GM19238 (cell line): ENCODE measurements at regions not wholly inside any gene's neighbourhood (a gene's known extent, or its start where the extent isn't known, plus 50 kb on each side); places are given as distances from the start of the nearest gene placed in this dataset.
"Not testable (repeated sequence)": the region's sequence is repeated elsewhere in the genome, so short reads cannot be mapped to it uniquely, and the experiment has no call there.

Source experiments
- DNase-seq: peaks from one replicate; pipeline ENCODE4 v3.0.0; 2011; ENCODE audit warnings: low spot score; ENCODE audit not compliant: insufficient read length

DNA sequence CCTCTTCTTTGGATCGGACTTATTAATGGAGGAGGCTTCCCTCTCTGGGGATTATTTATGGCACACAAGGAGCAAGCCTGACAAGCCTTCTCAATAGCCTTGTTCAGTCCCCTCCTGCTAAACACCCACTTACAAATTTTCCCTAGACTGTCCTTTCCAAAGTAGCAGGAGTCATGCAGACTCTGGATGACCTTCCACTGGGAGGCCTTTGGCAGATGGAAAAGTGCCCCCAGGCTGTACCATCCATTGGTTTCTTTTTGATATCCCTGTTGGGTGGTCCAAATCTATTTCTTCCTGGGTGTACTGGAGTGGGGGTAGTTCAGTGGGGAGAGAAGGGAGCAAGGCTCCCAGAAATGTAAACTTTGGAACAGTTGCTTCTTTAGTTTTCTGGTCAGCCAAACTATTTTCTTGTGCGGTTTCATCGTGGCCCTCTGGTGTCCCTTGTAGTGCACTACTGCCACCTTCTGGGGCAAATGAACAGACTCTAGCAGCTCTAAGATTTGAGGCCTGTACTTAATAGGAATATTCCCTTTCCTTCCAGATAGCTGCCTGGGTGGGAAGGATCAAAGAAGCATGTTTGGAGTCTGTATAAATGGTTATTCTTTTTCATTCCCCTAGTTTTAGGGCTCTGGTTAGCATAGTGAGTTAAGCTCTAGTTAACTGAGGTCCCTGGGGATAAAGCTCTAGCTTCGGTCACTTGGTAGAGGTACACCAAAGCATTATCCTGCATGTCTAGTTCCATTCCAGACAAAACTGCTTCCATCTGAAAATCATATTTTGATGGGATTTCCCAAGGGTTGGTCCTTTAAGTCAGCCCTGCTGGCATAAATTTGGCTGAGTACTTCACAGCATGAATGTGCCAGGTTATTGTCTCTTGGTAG is 409.5 kb downstream of the SLC6A15 start:
- no peak for DNase-seq

DNA sequence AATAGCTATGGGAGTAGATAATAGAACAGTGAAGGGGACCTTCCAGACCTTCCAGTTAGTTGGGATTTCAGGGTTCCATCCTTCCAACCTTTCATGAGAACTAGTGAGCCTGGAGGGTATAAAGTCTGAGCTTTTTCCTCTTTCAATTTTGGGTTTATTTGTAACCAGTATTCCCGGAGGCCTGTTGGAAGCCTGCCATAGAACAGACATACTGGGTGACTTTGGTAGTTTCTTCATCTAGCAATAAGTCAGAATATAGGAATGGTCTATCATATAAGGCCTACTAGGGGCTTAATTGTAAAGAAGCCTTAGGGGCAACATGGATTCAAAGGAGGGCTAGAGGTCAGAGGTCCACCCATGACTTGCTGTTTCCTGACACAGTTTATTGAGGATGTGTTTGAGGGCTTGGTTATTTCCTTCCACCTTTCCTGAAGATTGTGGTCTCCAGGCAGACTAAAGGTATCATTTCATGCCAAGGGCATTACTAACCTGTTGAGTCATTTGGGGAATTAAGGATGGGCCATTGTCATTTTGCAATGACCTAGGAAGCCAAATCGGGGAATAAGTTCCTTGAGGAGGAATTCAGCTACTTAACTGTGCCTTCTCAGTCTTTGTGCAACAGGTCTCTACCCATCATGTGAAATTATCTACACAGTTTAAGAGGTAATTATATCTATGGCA is 410.3 kb downstream of the SLC6A15 start:
- DNase-seq = no peak

DNA sequence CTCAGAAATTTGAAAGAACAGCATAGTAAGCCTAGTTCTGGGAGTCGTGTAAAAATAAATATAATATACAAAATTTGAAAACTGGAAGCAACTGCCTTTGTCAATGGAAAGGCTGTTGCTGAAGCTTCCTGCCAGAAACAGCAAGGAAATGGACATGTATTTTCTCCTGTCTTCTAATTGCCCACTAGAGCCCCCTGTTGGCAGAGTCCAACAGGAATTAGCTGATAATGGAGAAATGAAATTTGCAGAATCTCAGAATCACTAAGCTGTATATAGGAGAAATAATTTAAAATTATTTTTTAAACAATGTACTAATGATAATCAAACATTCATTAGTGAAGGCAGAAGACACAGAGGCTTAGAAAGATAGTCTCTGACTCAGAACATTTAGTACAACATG is 414.8 kb downstream of the SLC6A15 start:
- no peak for DNase-seq

DNA sequence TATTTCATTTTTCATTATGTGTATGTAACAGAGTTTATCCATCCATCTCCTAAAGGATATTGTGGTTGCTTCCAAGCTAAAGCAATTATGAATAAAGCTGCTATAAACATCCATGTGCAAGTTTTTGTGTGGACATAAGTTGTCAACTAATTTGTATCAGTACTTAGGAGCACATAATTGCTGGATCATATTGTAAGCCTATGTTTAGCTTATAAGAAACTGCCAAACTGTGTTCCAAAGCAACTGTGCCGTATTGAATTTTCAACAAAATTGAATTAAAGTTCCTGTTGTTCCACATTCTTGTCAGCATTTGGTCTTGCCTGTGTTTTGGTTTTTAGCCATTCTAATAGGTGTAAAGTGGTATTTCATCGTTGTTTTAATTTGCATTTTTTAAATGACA is 416.9 kb downstream of the SLC6A15 start:
- DNase-seq = no peak

DNA sequence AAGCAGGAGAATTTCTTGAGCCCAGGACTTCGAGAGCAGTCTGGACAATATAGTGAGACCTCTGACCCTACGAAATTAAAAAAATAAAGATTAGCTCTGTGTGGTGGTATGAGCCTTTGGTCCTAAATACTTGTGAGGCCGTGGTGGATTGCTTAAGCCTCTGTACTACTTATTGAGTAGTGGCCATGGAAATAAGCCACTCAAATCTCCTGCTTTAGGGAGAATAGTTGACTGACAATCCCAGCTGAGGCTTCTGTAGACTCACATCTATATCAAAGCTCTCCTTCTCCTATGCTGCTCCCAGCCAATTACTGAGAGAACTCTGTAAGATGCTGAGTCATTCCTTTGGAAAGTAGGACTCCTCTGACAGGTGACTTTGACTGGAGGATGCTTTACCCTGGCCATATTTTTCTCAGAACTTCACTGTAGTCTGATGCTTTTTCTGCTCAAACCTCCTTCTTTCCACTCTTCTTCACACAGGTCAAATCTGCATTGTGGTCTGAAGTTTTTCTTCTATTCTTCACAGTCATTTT is 420.2 kb downstream of the SLC6A15 start:
- DNase-seq = no peak

DNA sequence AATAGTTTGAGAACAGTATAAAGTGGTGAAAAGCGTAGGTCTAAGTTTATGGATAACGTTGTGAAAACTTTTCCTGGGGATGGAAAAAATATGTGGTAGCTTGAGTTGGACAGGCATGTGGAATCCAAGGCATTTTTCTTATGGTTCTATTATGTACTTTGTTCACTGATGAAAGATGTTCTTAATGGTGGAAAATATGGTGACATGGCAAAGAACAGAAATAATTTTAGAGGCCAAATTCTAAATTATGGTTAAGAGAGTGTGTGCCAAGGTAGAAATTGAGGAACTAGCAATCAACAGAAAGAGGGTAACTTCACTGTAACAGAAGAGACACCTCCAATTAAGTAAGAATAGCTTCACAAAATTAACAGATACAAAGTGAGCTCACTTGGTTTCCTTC is 427.8 kb downstream of the SLC6A15 start:
- DNase-seq = no peak

DNA sequence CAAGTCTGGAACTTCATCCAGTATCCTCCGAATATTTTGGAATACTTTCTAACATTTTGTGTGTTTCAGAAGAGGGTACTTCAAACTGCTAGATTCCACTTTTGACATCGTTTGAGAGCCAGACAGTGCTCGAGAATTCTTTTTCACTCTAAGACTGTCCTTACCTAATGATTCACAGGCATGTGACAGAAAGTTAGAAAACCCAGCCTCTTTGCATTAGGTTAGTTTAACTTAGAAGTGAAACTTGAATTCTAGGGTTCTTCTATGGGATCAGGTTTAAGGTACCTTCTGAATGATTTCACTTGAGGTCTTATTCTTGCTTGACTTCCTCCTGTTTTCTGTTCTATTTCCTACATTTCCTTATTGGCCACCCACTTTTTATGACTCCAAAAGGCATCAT is 431.8 kb downstream of the SLC6A15 start:
- no peak for DNase-seq

DNA sequence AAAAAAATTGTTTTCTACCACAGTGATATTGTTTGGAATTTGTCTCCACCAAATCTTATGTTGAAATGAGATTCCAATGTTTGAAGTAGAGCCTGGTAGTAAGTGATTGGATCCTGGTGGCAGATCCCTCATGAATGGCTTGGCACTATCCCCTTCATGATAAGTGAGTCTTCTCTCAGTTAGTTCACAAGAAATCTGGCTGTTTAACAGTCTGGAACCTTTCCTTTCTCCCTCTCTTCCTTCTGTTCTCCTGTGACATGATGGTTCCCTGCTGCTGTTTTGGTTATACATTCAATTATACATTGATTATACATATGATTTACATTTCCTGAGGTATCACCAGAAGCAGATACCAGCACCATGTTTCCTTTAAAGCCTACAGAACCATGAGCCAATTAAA is 442.2 kb downstream of the SLC6A15 start:
- no peak for DNase-seq

DNA sequence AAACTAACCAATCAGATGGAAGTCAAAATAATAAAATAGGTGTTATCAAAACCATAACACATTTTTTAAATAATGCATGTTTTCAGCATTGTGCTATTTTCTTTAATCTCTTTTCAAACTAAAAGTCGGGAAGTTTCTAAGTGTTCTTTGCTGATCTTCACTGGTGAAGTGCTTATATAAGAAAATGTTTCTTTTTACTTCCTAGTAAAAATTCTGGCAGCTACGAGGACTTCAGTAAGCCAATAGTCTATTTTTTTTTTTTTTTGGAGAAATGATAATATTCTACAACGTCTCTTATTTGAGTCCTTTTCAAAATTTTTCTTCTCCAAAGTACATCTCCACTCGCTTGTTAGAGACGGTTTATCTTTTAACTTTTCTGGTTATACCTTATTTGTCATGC is 448.0 kb downstream of the SLC6A15 start:
- DNase-seq = no peak

DNA sequence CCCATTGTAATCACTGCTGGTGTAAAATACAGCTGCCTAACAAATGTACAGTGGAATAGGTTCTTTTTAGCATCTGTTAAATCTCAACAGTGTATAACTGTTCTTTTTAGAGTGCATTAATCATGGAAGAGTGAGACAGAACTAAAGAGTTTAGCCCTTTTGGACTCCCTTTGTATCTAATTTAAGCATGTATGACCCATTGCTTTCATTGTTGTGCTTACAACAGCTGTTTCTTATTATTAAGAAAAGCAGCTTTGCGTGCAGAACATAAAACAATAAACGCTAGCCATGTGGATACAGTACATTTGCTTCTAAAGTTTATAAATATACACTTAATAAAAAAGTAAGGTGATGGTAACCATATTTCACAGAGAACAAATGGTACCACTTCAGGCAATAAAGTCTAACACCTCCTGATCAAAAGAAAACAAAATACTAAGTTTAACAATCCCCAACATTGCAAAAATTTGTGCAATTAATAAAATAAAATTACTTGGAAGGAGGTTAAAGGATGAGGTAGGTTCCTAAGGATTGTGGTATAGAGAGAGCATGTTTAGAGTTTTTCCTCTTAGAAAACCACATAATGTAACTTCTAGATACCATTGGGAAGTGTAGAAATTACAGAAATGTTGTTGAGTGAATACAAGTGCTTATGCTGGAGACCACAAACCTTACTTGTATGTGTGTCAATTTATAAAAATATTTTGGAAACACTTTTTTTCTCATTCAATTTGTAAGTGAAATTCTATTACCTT is 448.7 kb downstream of the SLC6A15 start:
- no peak for DNase-seq

DNA sequence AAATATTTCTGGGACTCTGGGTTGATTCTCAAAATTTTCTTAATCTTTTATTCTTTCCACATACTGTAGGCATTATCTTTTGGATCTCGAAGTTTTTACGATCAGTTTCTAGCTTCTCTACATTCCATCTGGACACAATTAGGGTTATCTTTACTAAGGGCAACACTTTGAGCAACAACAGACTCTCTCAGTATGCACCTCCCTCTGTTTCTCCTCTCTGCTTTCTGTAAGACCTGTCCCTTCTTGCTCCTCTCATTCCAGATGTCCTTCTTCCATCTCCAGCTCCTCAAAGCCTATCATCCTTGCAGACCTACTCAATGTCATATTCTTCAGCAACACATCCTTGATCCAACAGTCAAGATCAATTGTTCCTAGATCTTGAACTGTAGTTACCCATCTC is 457.0 kb downstream of the SLC6A15 start:
- no peak for DNase-seq

DNA sequence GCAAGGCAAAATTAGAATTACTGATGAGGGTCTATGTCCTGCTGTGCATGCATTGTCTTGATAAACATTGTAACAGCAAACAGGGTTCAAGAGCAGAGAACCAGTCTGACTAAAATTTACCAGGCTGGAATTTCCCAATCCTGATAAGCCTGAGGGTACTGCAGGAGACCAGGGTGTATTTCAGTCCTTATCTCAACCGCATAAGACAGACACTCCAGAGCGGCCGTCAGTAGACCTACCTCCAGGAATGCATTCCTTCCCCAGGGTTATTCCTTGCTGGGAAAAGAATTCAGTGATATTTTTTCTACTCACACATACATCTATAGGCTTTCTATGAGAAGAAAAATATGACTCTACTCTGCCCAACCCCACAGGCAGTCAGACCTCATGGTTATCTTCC is 466.1 kb downstream of the SLC6A15 start:
- DNase-seq = not testable (repeated sequence)

DNA sequence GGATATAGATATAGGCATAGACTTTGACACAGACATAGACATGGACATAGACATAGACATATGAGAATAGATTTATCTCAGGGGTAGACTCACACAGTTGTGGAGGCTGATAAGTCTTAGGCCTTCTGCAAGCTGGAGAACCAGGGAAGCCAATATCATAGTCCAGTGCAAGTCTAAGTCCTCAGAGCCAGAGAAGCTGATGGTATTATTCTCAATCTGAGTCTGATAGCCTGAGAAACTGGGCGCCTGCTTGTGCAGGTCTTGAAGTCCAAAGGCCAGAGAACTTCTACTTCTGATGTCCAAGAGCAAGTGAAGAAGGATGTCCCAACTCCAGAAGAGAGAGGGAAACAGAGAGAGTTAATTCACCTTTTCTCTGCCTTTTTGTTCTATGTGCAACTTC is 476.5 kb downstream of the SLC6A15 start:
- no peak for DNase-seq

DNA sequence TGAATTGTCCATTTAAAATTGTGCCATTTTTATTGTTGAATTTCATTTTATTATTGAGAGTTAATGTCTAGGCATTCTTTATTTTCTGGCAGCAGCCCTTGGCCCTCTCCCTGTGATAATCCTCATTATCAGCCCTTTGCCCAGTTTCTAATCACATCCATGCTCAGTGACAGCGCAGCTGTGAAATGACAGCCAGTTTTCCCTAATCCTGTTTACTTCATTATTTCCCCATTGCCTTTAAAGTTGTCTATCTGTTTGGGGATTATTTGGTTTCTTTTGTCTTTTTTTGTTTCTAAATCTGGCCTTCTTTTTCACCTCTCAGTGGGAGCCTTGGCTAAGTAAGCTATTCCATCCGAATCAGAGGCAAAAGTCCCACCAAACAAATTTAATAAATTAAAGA is 476.9 kb downstream of the SLC6A15 start:
- DNase-seq = no peak

DNA sequence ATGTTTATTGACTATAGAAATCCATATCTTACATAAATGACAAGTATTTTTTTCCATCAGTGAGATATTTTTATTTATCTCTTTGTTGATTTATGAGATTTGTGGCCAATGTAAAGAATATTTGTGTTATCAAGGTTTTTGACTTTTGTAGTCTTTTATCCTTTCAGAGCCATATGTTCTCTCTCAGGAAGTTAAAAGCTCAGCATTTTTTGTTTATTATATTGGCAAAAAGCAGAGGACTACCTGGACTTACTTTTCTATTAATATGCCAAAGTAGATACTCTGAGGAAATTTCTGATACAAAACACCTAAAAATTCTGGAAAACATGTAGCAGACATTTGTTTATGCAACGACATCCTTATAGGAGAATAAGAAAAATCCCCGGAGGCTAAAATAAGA is 490.3 kb downstream of the SLC6A15 start:
- DNase-seq = no peak

DNA sequence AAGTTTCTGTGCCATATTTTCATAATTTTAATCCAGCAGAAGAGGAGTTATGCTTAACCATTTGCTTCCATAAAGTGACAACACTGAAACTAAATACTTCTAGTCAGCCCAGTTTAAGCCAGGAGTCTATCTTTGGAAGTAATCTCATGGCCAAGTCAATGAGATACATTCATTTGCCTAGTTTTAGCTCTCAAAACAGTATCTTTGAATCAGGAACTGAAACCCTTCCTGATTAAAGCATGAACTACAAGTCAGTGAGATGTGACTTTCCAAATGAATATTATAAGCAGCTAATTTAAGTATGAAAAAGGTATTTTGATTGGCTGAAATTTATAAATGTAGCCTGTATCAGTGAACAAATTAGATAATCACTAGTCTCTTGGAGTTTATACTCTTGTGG is 491.5 kb downstream of the SLC6A15 start:
- no peak for DNase-seq

DNA sequence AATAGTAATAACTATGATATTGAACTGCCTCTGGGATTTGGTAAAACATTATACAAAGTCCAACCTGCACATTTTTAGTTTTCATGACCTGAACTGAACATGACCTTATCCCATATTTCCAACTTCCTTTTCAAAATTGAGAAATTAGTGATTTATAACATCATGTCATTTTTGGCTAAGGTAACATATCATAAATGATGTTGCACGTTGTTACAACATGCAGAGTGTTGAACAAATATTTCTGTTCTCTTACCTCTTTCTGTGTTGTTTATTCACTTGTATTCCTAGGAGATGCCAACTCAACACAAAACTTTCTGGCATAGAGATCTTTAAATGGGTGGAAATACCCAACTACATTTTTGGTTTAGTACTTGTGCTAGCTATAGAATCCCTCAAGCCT is 496.0 kb downstream of the SLC6A15 start:
- no peak for DNase-seq

DNA sequence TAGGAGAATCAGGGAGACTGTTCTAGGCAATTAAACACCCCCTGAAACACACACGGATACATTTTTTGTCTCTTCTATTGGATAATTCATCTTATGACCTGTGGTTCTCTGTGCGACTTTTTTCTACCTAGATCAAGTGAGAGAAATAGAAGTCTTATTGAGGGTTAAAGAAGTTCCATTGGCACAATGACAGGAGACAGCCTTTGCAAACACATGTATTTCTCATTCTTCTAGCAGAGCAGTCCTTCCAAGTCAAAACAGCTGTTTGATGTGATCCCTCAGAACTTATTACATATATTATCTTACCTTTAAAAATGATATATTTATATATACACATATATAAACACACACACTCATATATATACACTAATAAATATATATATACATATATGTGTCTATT is 496.7 kb downstream of the SLC6A15 start:
- DNase-seq = no peak

DNA sequence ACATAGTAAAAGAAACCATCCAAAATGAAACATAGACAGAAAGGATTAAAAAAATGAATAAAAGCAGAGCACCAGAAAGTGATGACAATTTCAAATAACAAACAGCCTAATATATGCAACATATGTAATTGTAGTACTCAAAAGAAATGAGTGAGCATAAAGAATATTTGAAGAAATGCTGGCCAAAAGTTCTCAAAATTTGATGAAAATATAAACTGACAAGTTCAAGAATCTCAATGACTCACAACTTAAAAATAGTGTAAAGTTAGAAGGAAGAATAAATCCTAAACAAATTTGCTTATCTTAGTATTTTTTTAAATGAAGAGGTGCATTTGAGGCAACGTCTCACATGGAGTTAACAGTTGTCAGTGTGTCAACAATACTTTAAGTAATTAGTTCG is 498.9 kb downstream of the SLC6A15 start:
- DNase-seq = no peak

DNA sequence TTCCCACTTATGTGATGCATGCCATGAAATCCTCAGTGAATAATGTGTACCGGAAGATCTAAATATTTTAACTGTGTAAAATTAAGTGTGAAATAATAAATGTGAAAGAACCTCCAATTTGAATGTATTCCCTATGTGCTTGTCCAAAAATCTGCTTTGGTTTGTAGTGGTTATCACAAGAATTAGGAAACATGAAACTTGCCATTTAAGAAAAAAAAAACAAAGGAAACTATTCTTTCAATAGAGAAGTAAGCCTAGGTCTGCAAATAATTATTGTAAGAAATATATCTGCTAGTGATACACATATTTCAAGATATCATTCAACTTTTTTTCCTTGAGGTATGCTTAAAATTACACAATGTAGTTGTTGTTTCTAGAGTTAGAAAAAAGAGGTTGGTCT is 500.4 kb downstream of the SLC6A15 start:
- no peak for DNase-seq

DNA sequence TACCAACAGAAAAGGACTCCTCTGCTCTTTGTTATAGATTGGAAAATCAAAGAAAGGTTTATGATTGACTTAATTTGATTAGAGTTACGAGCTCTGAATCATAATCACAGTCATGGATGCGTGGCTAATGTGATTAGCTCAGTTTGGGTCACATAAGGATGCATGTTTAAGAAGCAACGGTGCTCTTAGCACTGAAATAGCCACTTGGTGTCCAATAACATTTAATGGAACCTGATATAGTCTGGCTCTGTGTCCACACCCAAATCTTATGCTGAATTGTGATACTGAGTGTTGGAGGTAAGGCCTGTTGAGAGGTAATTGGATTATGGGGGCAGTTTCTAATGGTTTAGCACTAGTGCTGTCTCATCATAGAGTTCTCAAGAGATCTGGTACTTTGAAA is 501.6 kb downstream of the SLC6A15 start:
- DNase-seq = no peak

DNA sequence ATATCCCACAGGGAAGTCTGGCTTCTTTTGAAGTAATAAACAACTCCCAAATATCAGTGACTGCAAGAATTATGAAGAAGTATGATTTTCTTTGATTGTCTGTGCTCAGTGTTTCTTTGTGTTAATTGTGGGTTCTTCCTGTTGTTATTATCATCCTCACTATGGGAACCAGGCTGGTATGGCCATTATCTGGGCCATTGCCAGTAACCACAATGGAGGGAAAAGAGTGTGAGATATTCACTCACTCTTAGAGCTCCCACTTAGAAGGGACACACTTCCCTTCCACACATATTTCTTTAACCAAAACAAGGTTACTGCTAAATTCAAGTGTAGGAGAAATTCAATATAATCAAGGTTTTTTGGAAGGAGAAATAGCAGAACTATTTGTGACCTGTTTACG is 503.7 kb downstream of the SLC6A15 start:
- DNase-seq = no peak
